Effector CD4-positive, alpha-beta T cell (primary cell): ENCODE measurements at regions not wholly inside any gene's neighbourhood (a gene's known extent, or its start where the extent isn't known, plus 50 kb on each side); places are given as distances from the start of the nearest gene placed in this dataset.

ENCODE experiments used
- DNase-seq: peaks from one replicate; pipeline ENCODE4 v3.0.0-alpha.2; 2020

DNA sequence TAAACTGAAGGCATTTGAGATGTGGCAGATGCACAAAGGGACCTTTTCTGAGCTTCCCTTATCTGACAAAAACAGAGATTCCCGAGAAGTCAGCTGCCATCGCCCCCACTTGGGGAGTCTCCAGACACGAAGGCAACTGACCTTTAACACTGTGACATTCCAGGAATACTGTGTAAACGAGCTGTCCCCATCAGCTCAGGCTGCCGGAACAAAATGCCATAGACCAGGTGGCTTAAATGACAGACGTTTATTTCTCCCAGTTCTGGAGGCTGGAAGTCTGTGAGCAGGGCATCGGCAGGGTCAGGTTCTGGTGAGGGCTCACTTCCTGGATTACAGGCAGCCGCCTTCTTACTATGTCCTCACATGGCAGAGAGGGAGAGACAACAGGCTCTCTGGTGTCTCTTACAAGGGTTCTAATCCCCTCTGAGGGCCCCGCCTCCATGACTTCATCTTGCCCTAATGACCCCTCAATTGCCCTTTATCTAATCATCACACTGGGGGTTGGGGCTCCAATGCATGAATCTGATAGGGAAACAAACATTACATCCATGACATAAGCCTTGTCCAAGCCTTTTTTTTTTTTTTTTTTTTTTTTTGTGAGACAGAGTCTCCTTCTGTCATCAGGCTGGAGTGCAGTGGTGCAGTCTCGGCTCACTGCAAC, 178.5 kb upstream of the RPL38 start:
- DNase-seq: no peak

DNA sequence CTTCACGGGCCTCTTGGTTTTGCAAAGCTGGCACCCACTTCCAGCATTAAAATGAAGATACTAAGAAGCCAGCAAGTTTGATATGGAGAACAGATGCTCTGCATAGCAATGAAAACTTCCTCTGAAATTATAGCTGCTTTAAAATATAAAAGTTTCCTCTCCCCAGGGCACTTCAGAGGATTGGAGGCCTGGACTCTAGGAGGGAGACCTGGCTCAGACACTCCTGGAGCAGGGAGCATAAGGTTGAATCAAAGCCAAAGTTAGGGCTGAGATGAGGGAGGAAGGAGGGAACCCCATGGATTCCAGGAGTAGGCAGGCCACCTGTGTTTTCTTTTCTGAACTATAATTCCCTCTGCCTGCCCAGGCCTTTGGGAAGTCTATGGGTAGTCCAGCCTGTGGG, 176.0 kb upstream of the RPL38 start:
- DNase-seq: no peak

DNA sequence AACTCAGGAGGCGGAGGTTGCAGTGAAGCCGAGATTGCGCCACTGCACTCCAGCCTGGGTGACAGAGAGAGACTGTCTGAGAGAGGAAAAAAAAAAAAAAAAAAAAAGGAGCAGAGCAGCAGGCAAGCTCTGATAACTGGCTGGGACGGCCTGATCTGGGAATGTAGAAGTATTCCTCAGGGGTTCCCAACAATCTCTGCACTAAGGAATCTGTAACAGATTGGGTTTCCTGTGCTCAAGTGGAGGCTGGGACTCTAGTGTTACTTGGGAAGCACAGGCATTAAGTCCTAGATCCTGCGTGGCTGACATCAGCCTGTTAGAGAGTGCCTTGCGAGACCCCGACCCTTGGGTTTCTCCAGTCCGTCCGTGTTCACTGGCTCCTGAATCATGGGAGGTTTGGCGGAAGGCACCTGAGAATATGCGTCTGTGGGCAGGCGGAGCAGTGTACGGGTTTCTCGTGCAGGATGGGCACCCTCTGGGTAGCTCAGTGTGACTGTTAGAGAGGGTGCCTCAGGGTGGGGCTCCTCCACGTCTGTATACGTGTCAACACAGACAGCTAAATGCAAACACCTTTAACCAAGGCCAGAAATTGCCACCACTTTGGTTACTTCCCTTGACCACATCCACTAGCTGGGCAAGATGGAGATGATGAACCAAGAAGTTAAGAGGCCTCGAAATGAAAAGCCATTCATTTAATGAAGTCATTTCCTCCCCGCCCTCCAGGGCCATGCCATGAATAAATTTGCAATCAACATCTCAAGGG, 174.9 kb upstream of the RPL38 start:
- DNase-seq: no peak

DNA sequence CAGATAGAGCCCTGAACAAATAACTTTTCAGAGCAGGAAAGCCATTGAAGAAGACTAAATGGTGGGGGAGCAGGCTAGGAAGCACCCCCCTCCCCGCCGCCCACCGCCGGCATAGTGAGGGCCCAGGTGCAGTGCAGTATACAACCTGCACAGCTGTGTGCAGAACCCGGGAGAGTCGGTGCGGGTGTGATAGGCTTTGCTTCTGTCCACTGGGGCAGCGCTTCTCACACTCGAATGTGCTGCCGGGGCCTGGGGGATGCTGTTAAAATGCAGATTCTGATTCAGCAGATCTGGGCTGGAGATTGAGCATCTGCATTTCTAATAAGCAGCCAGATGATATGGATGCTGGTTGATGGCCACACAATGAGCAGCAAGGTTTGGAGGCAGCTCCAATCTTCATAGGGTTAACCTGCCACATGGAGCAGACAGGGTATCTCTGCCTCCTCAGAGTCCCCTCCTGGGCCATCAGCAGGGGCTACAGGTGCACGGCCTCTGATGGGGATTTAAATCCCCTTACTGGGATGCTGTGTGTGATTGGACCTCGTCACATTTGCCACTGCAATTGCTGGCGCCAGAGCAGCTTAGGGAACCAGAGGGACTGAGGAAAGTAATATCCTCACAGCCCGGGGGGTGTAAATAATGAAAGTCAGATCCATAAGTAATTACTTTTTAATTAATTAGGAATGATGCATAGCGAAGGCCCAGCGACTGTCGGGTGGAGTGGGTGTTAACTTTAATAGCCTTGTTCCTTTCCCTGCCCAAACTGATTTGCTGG, 172.0 kb upstream of the RPL38 start:
- DNase-seq: no peak

DNA sequence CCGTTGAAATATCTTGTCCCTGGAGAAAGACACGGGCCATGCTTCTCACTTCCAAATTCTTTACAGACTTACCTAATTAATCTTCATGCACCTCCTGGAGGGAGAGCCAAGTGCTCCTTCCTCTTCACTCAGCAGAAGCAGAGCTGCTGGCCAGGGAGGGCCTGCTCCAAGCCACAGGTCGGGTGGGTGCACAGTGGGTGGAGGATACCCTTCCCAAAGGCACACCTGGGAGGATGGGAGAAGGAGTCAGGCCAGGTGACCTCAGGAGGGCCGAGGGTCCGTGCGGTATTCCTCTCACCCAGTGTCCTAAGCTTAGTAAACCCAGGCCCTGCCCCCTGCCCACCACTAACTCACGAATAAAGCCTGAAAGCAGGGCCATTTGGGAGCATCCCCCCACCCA, 171.3 kb upstream of the RPL38 start:
- no peak for DNase-seq

DNA sequence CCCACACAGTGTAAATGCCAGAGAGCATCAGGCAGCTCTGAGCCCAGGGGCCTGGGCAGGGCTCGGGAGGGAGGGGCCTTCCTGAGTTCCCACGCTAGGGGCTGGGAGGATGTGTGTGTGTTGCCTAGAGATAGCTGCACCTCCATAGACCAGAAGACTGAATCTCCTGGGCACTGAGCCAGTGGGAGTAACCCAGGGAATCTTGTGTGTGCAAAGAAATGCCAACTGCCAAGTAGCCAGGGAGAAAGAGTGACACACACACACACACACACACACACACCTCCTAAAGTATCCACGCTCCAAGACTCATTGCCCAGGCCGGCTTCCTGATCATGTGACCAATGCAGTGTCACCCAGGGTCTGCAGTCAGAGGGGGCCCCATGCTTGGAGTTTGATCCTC, 166.2 kb upstream of the RPL38 start:
- no peak for DNase-seq

DNA sequence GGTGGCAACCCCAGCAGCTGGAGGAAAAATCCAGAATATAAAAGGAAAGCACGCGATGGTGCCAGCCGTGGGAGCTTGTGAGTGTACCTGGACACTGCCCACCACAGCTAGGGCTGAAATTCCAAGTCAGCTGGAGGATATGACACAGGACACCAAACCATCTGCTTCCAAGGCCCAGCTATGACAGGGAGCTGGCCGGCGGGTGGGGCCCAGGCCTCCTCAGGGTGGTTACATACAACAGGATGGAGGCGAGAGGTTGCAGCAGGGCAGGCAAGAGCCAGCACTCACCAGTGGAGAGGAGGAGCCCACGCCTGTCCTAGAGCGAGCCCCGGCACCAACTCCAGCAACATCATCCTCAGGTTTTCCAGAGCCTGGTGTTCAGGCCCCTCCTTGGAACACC, 163.2 kb upstream of the RPL38 start:
- DNase-seq: no peak

DNA sequence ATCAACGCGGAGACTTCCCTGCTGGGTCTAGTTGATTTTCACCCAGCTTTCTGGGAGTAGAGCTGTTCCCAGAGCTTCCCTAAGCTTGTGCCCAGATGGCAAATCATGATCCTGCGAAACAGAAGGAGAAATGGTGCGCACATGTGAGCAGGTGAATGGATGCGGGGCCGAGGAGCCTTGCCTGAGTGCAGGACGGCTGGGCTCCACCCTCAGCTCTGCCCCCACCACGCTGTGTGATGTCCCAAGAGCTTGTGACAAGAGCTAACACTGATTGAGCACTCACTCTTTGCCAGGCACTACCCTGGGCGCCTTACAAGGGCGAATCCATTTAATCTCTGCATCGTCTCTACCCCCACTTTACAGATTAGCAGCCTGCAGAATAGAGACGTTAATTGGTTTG, 162.7 kb upstream of the RPL38 start:
- DNase-seq: no peak

DNA sequence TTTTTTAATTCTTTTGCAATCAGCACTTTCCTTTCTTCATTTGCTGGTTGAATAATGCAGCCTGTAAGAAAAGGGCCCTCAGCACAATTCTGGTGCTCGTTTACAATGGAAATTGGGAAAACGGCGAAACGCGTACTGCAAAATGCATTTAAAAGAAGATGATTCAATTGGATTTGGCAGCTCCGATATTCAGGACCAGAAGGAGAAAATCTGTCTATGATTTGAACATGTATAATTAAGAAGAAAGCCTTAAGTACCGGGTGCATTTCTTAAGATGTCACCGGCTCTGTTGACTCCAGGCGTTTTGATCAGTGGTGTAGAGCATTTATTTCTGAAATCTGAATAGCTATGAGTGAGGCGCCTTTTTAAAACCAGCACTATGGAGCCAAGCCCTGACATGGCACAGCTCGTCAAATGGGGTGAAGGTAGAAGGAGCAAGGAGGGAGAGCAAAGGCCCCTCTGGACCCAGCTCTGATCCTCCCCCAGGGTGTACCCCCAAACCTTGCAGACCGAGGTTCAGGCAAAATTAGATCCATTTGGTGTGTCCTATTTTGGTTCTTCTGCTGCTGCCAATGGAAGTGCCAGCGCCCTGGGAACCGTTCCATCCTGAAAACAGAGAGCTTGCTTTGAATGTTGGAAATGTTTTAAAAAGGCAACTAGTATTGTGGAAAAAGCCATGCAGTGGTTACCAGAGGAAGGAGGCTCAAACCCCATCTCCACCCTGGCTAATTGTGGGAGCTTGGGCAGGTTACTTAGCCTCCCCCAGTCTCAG, 161.4 kb upstream of the RPL38 start:
- DNase-seq: no peak

DNA sequence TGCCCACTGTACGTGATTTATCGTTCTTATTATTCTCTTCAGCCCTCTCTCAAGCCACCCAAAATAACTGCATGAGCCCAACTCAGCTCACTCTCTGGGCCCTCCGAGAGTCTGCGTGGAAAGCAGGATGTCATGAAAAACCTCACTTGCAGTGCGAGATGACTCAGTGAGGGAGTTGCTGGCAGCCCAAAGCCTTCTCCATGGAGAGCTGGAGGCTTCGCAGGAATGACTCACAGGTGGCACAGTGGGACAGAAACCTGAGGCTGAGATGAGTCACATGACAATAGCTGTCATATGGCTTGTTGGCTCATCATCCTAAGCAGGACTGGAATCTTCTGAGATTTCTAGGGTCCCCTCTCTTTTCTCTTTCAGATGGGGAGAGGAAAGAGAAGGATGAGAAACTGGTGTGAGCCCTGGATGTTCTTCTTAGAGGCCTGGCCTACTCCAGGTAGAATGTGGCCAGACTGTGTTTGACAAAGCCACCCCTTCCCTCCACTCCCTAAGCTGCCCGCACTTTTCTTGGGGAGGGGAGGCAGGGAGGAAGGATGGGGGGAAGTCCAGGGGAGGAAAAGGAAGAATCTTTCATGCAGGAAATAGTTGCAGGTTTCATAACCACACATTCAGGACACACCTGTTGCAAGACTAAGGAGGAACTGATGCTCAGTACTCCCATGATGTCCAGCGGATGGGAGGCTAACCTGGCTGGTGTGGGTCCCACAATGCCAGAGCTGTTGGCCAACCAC, 160.6 kb upstream of the RPL38 start:
- DNase-seq: no peak

DNA sequence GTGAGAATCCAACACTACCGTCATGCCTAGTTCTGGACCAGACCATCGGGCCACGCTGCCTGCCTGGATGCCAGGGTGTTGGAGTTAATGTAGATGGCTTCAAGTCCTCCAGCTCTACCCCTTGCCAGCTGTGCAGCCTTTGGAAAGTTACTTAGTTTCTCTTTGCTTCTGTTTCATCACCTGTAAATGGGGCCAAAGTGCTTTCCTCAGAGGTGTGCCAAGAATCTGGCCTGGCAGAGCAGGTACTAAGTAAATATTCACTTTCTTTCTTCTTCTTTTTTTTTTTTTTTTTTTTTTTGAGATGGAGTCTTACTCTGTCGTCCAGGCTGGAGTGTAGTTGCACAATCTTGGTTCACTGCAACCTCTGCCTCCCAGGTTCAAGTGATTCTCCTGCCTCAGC, 159.5 kb upstream of the RPL38 start:
- DNase-seq: no peak

DNA sequence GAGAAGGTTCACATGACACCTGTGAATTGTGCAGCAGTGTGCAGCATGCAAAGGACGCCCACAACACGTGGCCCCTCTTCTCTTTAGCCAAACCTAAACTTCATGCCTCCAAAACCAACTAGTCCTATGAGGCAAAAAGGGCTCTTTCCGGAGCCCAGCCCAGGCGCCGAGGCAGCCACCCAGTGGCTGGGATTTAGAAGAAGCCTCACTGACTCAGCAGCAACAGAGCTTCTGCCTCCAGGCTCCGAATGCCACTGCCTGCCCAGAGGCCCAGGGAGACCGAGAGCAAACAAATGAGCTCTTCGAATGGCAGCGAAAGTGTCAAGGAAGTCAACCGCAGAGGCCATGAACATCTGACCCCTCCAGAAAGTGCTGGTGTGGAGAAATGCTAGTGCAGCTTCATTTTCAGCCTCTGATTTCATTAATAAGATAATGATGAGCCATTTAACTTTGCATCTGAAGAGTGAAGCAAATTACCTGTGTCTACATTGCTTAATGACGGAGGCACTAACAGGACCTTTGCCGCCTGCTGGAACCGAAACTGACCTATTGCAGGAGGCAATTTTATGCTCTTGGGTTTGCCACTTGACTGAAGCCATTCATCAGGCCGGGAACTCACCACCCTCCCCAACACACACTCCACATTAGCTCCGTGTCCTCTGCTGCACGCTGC, 157.7 kb upstream of the RPL38 start:
- DNase-seq: no peak

DNA sequence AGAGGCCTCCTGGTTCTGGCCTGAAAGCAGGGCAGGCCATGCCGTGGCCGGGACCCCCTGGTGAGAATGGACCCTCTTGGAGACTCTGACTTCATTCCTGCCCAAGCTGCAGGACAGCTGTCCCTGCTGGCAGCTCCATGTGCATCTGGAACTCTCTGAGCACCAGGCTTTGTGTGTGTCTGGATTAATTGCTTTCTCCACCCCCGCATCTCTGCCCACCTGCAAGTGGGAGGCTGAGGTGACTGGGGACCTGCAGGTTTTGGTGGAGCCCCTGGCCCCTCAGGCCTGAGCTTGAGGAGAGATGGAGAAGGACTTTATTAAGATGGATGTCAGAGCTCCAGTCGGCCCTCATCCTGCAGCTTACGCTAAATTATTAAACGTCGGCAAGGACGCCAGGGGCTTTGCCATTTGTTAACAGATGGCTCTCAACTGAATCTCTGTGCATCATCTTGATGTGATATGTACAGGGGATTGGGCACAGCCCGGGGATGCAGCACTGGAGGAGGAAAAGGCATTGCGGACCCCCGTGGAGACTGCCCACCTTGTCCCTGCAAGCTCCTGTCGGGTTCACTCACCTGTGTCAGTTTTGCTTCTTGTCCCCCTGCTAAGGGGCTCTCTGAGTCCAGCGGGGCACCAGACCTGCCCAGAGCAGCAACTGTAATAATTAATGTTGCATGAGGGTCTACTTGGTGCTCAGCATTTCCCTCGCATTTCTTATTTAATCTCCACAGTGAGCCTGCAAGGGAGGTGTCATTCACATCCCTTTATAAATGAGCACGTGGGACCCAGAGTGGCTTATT, 154.1 kb upstream of the RPL38 start:
- DNase-seq: no peak

DNA sequence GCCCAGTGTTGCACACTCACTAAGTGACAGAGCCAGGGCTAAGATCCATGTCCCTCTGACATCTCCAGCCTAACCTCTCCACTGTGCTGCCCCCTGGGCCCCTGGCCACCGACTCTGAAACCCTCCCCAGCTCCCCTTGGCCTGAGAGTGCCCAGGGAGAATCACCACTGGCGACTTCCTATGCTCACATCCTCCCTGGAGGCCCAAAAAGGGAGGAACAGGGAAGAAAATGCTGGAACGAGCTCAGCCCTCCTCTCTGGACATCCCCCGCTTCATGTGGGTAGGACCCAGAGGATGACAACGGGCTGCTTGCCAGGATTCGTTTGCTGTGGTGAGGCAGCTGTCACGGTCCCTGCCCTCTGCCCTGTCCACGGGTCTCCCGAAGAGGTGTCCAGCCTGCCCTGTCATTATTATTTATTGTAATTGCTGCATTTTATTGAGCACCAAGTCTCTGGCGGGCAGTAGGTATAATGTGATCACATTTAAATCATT, 153.5 kb upstream of the RPL38 start:
- no peak for DNase-seq

DNA sequence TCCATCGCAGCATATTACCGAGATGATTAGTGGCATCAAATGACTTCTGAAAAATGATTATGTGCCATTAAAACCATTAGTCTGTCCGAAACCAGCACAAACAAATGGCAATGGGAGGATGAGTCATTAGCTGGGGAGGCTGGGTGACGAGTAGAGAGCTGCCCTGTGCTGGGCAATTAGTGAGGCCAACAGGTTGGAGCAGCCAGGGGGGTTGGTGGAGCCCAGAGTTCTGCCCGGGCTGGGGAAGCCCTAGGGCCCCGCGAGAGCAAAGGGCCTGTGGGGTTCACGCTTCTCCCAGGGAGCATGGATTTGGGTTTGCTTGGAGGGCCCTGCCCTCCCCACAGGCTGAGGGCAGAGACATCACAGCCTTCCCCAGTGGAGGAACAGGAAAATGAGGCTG, 152.1 kb upstream of the RPL38 start:
- DNase-seq: no peak

DNA sequence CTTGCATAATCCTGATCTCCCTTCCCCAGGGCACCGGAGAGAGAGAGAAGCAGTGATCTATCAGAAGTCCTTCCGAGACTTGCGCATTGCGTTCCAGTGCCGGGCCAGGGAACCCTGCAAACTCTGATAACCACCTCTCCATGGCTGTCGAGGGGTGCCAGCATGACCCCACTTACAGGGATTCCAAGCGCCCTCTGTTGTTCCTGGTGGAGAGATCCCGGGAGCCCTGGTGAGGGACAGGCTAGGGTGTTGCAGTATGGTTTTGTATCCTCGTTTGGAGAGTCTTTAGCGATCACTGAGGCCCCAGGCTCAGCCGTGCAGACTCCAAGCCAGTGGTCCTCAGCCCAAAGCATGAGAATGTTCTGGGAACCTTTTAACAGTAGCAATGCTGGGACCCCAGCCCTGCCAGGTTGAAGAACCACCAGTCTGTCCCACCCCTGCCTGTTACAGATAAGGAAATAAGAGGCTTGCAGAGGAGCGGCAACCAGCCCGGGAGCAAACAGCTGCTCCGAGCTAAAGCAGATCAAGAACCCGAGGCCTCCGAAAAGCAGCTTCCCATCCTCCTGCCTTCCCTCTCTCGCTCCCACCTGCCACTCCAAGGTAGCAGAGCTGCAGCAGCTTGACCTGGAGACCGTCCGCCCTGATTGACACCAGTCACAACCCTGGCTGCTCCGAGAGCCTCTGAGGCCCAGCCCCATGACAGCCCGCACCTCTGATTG, 150.3 kb upstream of the RPL38 start:
- DNase-seq: no peak

DNA sequence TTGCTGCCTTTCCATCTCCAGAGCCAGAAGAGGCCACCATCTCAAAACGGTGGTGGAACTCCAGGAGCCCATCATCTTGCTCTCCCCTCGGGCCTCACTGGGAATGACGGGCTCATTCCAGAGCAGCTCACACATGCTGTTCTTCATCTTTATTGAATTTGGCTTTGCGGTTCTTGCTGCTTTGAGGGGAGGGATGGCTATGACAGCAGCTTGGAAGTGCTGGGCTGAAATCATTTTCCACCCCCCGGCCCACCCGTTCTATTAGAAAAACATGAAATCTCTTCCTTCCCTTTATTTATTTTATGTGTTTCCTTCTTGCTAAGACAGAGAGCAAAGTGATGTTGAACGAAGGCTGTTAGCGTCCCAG, 149.8 kb upstream of the RPL38 start:
- DNase-seq: no peak

DNA sequence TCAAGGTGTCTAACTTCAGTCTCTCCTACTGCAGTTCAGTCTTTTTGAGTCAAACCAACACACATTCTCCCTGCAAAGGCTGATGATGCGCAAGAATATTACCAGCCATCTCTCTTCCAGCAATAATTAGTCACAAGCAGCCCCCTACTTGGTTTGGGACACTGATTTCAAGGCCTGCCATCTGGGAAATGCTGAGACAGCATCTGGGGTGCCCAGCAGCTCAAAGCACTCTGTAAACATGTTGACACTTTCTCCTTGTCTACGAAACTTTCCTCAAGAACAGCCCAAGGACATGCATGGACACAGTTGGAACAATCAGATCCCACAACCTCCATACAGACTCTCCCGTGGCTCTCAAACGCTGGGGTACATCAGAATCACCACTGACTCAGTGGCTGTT, 149.2 kb upstream of the RPL38 start:
- no peak for DNase-seq

DNA sequence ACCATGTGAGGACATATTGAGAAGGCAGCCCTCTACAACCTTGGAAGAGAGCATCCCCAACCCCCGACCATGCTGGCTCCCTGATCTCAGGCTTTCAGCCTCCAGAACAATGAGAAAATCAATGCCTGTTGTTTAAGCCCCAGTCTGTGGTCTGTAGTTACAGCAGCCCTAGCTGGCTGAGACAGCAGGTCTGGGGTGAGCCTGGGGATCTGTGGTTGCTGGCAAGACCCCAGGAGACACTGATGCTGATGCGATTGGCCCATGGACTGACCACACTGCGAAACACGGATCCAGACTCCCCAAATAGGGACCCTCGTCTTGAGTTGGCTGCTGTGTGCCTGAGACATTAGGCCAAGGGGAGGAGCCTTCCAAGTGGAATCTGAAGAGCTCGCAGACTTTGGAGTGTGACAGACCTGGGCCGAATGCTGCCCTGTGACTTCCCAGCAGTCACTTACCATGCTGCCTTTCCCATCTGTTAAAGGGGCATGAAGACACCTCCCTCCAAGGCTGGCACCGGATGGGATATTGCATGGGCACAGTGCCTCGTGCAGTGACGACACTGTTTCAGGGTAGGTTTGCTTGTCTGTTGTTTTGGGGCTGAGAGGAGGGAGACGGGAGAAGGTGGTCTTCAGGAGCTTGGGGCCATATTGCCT, 147.8 kb upstream of the RPL38 start:
- DNase-seq: no peak
